Calu3 (cell line): ENCODE measurements at regions not wholly inside any gene's neighbourhood (a gene's known extent, or its start where the extent isn't known, plus 50 kb on each side); places are given as distances from the start of the nearest gene placed in this dataset.

Experiments
- BruUV-seq: library from RNA; stranded (reverse); fragments of 400-500 nt; replicated peaks from 2 replicates; lab custom pipeline; 2021; lab: Mats Ljungman, UMichigan
- CTCF ChIA-PET: fragments of 300-600 bp; sonication (Branson Sonifier 250); formaldehyde crosslinking; loops from one replicate; lab custom pipeline; 2022; ENCODE audit warnings: antibody characterized with exemption; lab: Charles Lee
- DNase-seq: peaks from one replicate; pipeline ENCODE4 v3.0.0; 2022
- H3K27ac Mint-ChIP-seq: one replicate; pipeline ENCODE4 v1.8.0; 2022; ENCODE audit warnings: mixed read lengths; ENCODE audit not compliant: unreplicated experiment
- H3K27me3 Mint-ChIP-seq: one replicate; pipeline ENCODE4 v1.8.0; 2022; ENCODE audit warnings: mixed read lengths; ENCODE audit not compliant: unreplicated experiment
- H3K36me3 Mint-ChIP-seq: one replicate; pipeline ENCODE4 v1.8.0; 2022; ENCODE audit warnings: mild to moderate bottlenecking, moderate library complexity, mixed read lengths; ENCODE audit not compliant: insufficient read depth, unreplicated experiment
- H3K4me1 Mint-ChIP-seq: one replicate; pipeline ENCODE4 v1.8.0; 2022; ENCODE audit warnings: mild to moderate bottlenecking, low read depth, mixed read lengths; ENCODE audit not compliant: unreplicated experiment
- H3K4me3 Mint-ChIP-seq: one replicate; pipeline ENCODE4 v1.8.0; 2022; ENCODE audit warnings: mild to moderate bottlenecking, low read depth, moderate library complexity, mixed read lengths; ENCODE audit not compliant: unreplicated experiment
- H3K9me3 Mint-ChIP-seq: one replicate; pipeline ENCODE4 v1.8.0; 2022; ENCODE audit warnings: low read depth, mixed read lengths; ENCODE audit not compliant: unreplicated experiment
- CTCF ChIP-seq: fragments of 200-600 bp; IDR thresholded peaks from one replicate; pipeline ENCODE4 v1.8.0; 2022; ENCODE audit warnings: antibody characterized with exemption; ENCODE audit not compliant: unreplicated experiment
- intact Hi-C: fragments of 100-400 bp; cut with micrococcal nuclease; formaldehyde crosslinking; loops from one replicate; pipeline ENCODE4 v1.10.0; 2022; ENCODE audit not compliant: unreplicated experiment

- CTCF ChIA-PET, result no interaction called here
- Mint-ChIP-seq H3K27me3 (no peaks in the 10 kb centered on the region), H3K4me3 (no peak overlapping the region), H3K27ac (no peak overlapping the region), H3K9me3 (no peaks in the 10 kb centered on the region), H3K36me3 (no peaks in the 10 kb centered on the region), H3K4me1 (no peaks in the 10 kb centered on the region)
- intact Hi-C loops, result no loop called here
- DNase-seq, result no peak
- TF ChIP-seq CTCF, result no peak
- no TSS peak for BruUV-seq
Measured at GRCh38 chr4:137703195-137703594, 170.9 kb upstream of the PCDH18 start.

GRCh38 chr4:137702512-137702911 is 170.2 kb upstream of the PCDH18 start:
- BruUV-seq, result no TSS peak
- no peaks in the 10 kb centered on the region for H3K36me3 Mint-ChIP-seq
- no peaks in the 10 kb centered on the region for H3K9me3 Mint-ChIP-seq
- DNase-seq, result no peak
- H3K27ac Mint-ChIP-seq, result no peak overlapping the region
- no peaks in the 10 kb centered on the region for H3K4me1 Mint-ChIP-seq
- intact Hi-C loops, result no loop called here
- H3K4me3 Mint-ChIP-seq, result no peak overlapping the region
- CTCF ChIA-PET, result no interaction called here
- no peaks in the 10 kb centered on the region for H3K27me3 Mint-ChIP-seq
- TF ChIP-seq CTCF, result no peak

GRCh38 chr4:137701401-137701800 is 169.1 kb upstream of the PCDH18 start:
- H3K9me3 Mint-ChIP-seq, result no peaks in the 10 kb centered on the region
- H3K4me1 Mint-ChIP-seq, result no peaks in the 10 kb centered on the region
- no peaks in the 10 kb centered on the region for H3K27me3 Mint-ChIP-seq
- intact Hi-C loops, result no loop called here
- CTCF ChIA-PET, result no interaction called here
- no peak for DNase-seq
- TF ChIP-seq CTCF, result no peak
- H3K27ac Mint-ChIP-seq, result no peak overlapping the region
- no TSS peak for BruUV-seq
- no peak overlapping the region for H3K4me3 Mint-ChIP-seq
- H3K36me3 Mint-ChIP-seq, result no peaks in the 10 kb centered on the region

GRCh38 chr4:137700751-137701150 is 168.5 kb upstream of the PCDH18 start:
- no peak for DNase-seq
- H3K4me1 Mint-ChIP-seq, result peaks cover 2% of the 10 kb centered on the region
- no peaks in the 10 kb centered on the region for H3K27me3 Mint-ChIP-seq
- H3K9me3 Mint-ChIP-seq, result no peaks in the 10 kb centered on the region
- no peak overlapping the region for H3K27ac Mint-ChIP-seq
- no peak for TF ChIP-seq CTCF
- H3K4me3 Mint-ChIP-seq, result no peak overlapping the region
- no TSS peak for BruUV-seq
- intact Hi-C loops, result no loop called here
- no peaks in the 10 kb centered on the region for H3K36me3 Mint-ChIP-seq
- CTCF ChIA-PET, result no interaction called here
